Spleen (tissue), 11 donors: ENCODE measurements at regions not wholly inside any gene's neighbourhood (a gene's known extent, or its start where the extent isn't known, plus 50 kb on each side); places are given as distances from the start of the nearest gene placed in this dataset.
A peak's percentile ranks its signal among the peaks of the same experiment; 100 is the strongest.

Source experiments
- DNase-seq: peaks from one replicate; pipeline ENCODE4 v3.0.0-alpha.2; 2020
- H3K27ac ChIP-seq, 8 donors: fragments of 200-600 bp; sonication (generic) in 7 of 8; 1 replicate in 4 of 8; 2 replicates in 4 of 8; pipeline versions ENCODE4 v1.5.0 to v1.8.0; 2016 to 2021; ENCODE audit warnings: inconsistent platforms in 4 of 8, mild to moderate bottlenecking in 4 of 8, moderate library complexity in 1 of 8
- H3K27me3 ChIP-seq, 7 donors: fragments of 200-600 bp; sonication (generic) in 6 of 7; replicated peaks in 1 of 7; 1 replicate in 4 of 7; 2 replicates in 3 of 7; pipeline versions ENCODE4 v1.5.0 to v1.8.0; 2016 to 2021; ENCODE audit warnings: inconsistent platforms in 3 of 7, mild to moderate bottlenecking in 1 of 7
- H3K36me3 ChIP-seq, 6 donors: fragments of 200-600 bp; sonication (generic) in 5 of 6; 1 replicate in 4 of 6; 2 replicates in 2 of 6; pipeline versions ENCODE4 v1.5.0 to v1.8.0; 2016 to 2021; ENCODE audit warnings: inconsistent platforms in 2 of 6
- H3K4me1 ChIP-seq, 6 donors: fragments of 200-600 bp; sonication (generic) in 5 of 6; 1 replicate in 3 of 6; 2 replicates in 3 of 6; pipeline versions ENCODE4 v1.5.0 to v1.8.0; 2016 to 2021; ENCODE audit warnings: inconsistent platforms in 3 of 6
- H3K4me3 ChIP-seq, 8 donors: fragments of 200-600 bp; sonication (generic) in 7 of 8; 1 replicate in 4 of 8; 2 replicates in 4 of 8; pipeline versions ENCODE4 v1.5.0 to v1.8.0; 2016 to 2021; ENCODE audit warnings: inconsistent platforms in 4 of 8, mild to moderate bottlenecking in 4 of 8, moderate library complexity in 2 of 8
- H3K9me3 ChIP-seq, 8 donors: fragments of 200-600 bp; sonication (generic) in 7 of 8; 1 replicate in 4 of 8; 2 replicates in 4 of 8; pipeline versions ENCODE4 v1.5.0 to v1.8.0; 2016 to 2021; ENCODE audit warnings: inconsistent platforms in 4 of 8
- POLR2A ChIP-seq, 3 donors: fragments of 450-650 bp; IDR thresholded peaks; one replicate each; pipeline ENCODE4 v1.5.1; 2017; ENCODE audit warnings: antibody characterized with exemption in 3 of 3, mild to moderate bottlenecking in 1 of 3
- POLR2AphosphoS5 ChIP-seq, 3 donors: sonication (generic); formaldehyde crosslinking; IDR thresholded peaks; one replicate each; pipeline ENCODE4 v1.5.1; 2017; ENCODE audit warnings: antibody characterized with exemption in 3 of 3
- WGBS, 5 donors: extraction: QIAGEN DNeasy Blood & Tissue Kit in 3 of 5; methylation state at CpG; one replicate each; pipeline versions ENCODE4 v1.1.5 to v1.1.7; 2013 to 2018; 5-methylcytosine and 5-hydroxymethylcytosine counted together
- intact Hi-C: fragments of 100-400 bp; cut with DNase I; formaldehyde crosslinking; loops from one replicate; pipeline ENCODE4 v1.15.0; 2023; ENCODE audit warnings: low total_unique reads
- TF ChIP-seq, protein P1 (sequence below), 11 experiments: fragments of 200-600 bp in 7 of 11; fragments of 450-650 bp in 4 of 11; sonication (generic) in 4 of 11; IDR thresholded peaks in 8 of 11; conservative IDR thresholded peaks in 3 of 11; 1 replicate in 7 of 11; 2 replicates in 4 of 11; pipeline versions ENCODE4 v1.4.0 to v1.8.0; 2016 to 2021; ENCODE audit warnings: antibody characterized with exemption in 11 of 11, inconsistent platforms in 4 of 11, mild to moderate bottlenecking in 1 of 11
- donor health status: healthy with polysubstance abuse.
- donor health status: DM: no; HTN: no; CAD: no; lungs with moderate emphysema.
- donor health status: DM: no; HTN: no; CAD: no.
- donor health status: Bipolar disorder and iron deficiency.
- donor health status: healthy.
- donor health status: DM: no; HTN: no; CAD: no.
- donor health status: DM: yes; HTN: yes; CAD: no.

- 29 to 37% (median 32%) methylated on average over 9 of the region's 9 CpGs for WGBS, 5 donors
- Histone ChIP-seq H3K4me3 (peak overlapping the region in 1 of 8 donors; percentile 20), H3K27ac (no peak overlapping the region)
These were observed 63.1 kb upstream of the KLHL31 start for GRCh38 chr6:53728570-53729194.

GRCh38 chr6:53727748-53728147 lies 62.2 kb upstream of the KLHL31 start:
- 83 to 94% (median 85%) methylated on average over 5 of the region's 5 CpGs for WGBS, 5 donors
- no peaks in the 10 kb centered on the region for H3K9me3 ChIP-seq

More at GRCh38 chr6:53728570-53729194, 63.1 kb upstream of the KLHL31 start:
- Histone ChIP-seq H3K4me1 (peaks cover 0 to 15% (median 7%) of the 10 kb centered on the region in 6 donors), H3K9me3 (no peaks in the 10 kb centered on the region), H3K27me3 (peaks cover 0 to 14% (median 0%) of the 10 kb centered on the region in 7 donors), H3K36me3 (no peaks in the 10 kb centered on the region)
- intact Hi-C loops: loop anchor here (5.0 to 10.0 kb wide), 2 partner anchors 236 to 564 kb away; no protein-coding TSS in a partner anchor
- TF ChIP-seq, protein P1, sequence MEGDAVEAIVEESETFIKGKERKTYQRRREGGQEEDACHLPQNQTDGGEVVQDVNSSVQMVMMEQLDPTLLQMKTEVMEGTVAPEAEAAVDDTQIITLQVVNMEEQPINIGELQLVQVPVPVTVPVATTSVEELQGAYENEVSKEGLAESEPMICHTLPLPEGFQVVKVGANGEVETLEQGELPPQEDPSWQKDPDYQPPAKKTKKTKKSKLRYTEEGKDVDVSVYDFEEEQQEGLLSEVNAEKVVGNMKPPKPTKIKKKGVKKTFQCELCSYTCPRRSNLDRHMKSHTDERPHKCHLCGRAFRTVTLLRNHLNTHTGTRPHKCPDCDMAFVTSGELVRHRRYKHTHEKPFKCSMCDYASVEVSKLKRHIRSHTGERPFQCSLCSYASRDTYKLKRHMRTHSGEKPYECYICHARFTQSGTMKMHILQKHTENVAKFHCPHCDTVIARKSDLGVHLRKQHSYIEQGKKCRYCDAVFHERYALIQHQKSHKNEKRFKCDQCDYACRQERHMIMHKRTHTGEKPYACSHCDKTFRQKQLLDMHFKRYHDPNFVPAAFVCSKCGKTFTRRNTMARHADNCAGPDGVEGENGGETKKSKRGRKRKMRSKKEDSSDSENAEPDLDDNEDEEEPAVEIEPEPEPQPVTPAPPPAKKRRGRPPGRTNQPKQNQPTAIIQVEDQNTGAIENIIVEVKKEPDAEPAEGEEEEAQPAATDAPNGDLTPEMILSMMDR (IDR thresholded peaks at IDR 0.05 in 8 of 11, conservative IDR thresholded peaks at IDR 0.05 in 3 of 11): peak in 10 of 11 experiments; percentile 48 to 94 (median 72)
- TF ChIP-seq POLR2A (IDR thresholded peaks at IDR 0.05): no peak
- DNase-seq: no peak

GRCh38 chr6:53725791-53726575 lies 60.4 kb upstream of the KLHL31 start:
- peak; percentile 93 for DNase-seq
- H3K36me3 ChIP-seq: no peaks in the 10 kb centered on the region
- H3K4me3 ChIP-seq: no peak overlapping the region
- no peaks in the 10 kb centered on the region for H3K9me3 ChIP-seq
- H3K27ac ChIP-seq: no peak overlapping the region
- 39 to 47% (median 40%) methylated on average over 17 to 18 of the region's 18 CpGs for WGBS, 5 donors
- peaks cover 0 to 14% (median 0%) of the 10 kb centered on the region in 7 donors for H3K27me3 ChIP-seq
- peaks cover 0 to 15% (median 7%) of the 10 kb centered on the region in 6 donors for H3K4me1 ChIP-seq
- TF ChIP-seq, protein P1 (IDR thresholded peaks at IDR 0.05 in 8 of 11, conservative IDR thresholded peaks at IDR 0.05 in 3 of 11): peak; percentile 80 to 97 (median 93)
- no peak for TF ChIP-seq POLR2A (IDR thresholded peaks at IDR 0.05)
- peak in 1 of 3 donors; percentile 32 for TF ChIP-seq POLR2AphosphoS5 (IDR thresholded peaks at IDR 0.05)
- intact Hi-C loops: loop anchor here (5.0 to 10.0 kb wide), 2 partner anchors 234 to 561 kb away; no protein-coding TSS in a partner anchor

More at GRCh38 chr6:53727748-53728147, 62.2 kb upstream of the KLHL31 start:
- no peak overlapping the region for H3K27ac ChIP-seq
- no peak overlapping the region for H3K4me3 ChIP-seq
- TF ChIP-seq, protein P1 (IDR thresholded peaks at IDR 0.05 in 8 of 11, conservative IDR thresholded peaks at IDR 0.05 in 3 of 11): no peak
- TF ChIP-seq POLR2A (IDR thresholded peaks at IDR 0.05) (no peak), POLR2AphosphoS5 (IDR thresholded peaks at IDR 0.05) (no peak)
- no peak for DNase-seq
- peaks cover 0 to 14% (median 0%) of the 10 kb centered on the region in 7 donors for H3K27me3 ChIP-seq
- H3K36me3 ChIP-seq: no peaks in the 10 kb centered on the region
- intact Hi-C loops: loop anchor here (5.0 to 10.0 kb wide), 2 partner anchors 235 to 563 kb away; no protein-coding TSS in a partner anchor
- peaks cover 0 to 15% (median 7%) of the 10 kb centered on the region in 6 donors for H3K4me1 ChIP-seq
